IMR-90 (cell line): ENCODE measurements at regions not wholly inside any gene's neighbourhood (a gene's known extent, or its start where the extent isn't known, plus 50 kb on each side); places are given as distances from the start of the nearest gene placed in this dataset.

Source experiments
- ATAC-seq: fragments of 200-7000 bp; cut with Tn5 transposase; 2 replicates; pipeline ENCODE4 v1.9.1; 2020; ENCODE audit warnings: low read depth, mild to moderate bottlenecking, moderate library complexity
- BruUV-seq: library from RNA; stranded (reverse); fragments of 400-500 nt; replicated peaks from 2 replicates; lab custom pipeline; 2021; lab: Mats Ljungman, UMichigan
- CTCF ChIA-PET: fragments of 300-600 bp; formaldehyde crosslinking; extraction: SDS; loops from one replicate; lab custom pipeline; 2021; ENCODE audit warnings: antibody characterized with exemption; lab: Yijun Ruan, JAX
- POLR2A ChIA-PET: fragments of 300-600 bp; sonication (Branson Sonifier 250); formaldehyde crosslinking; loops from one replicate; lab custom pipeline; 2022; ENCODE audit warnings: antibody characterized with exemption; ENCODE audit not compliant: unreplicated experiment; lab: Charles Lee
- DNase-seq: peaks from one replicate; pipeline ENCODE4 v3.0.0; 2013
- H2AFZ ChIP-seq: replicated peaks from 2 replicates; pipeline ENCODE3; 2013; ENCODE audit warnings: low read length, mild to moderate bottlenecking; ENCODE audit not compliant: poor library complexity
- H2AK5ac ChIP-seq: 2 replicates; pipeline ENCODE4 v1.6.1; 2013; ENCODE audit warnings: low read depth, low read length, inconsistent platforms
- H2AK9ac ChIP-seq: replicated peaks from 2 replicates; pipeline ENCODE3; 2013; ENCODE audit warnings: mild to moderate bottlenecking, low read depth, low read length, moderate library complexity; ENCODE audit not compliant: poor library complexity
- H2BK120ac ChIP-seq: 2 replicates; pipeline ENCODE4 v1.6.1; 2013; ENCODE audit warnings: low read depth, low read length, inconsistent platforms
- H2BK15ac ChIP-seq: 3 replicates; pipeline ENCODE4 v1.6.1; 2013; ENCODE audit warnings: low read depth, low read length, inconsistent platforms
- H2BK20ac ChIP-seq: 2 replicates; pipeline ENCODE4 v1.6.1; 2013; ENCODE audit warnings: low read depth, mild to moderate bottlenecking, inconsistent platforms, low read length, moderate library complexity
- H2BK5ac ChIP-seq: 2 replicates; pipeline ENCODE4 v1.6.1; 2013; ENCODE audit warnings: mild to moderate bottlenecking, low read depth, low read length, inconsistent platforms; ENCODE audit not compliant: poor library complexity, severe bottlenecking
- H3K14ac ChIP-seq: replicated peaks from 2 replicates; pipeline ENCODE4 v1.6.1; 2013; ENCODE audit warnings: low read depth, low read length, inconsistent platforms
- H3K18ac ChIP-seq: 2 replicates; pipeline ENCODE4 v1.6.1; 2013; ENCODE audit warnings: low read depth, low read length, control low read depth
- H3K23ac ChIP-seq: 2 replicates; pipeline ENCODE4 v1.6.1; 2013; ENCODE audit warnings: low read depth, low read length, inconsistent platforms
- H3K27ac ChIP-seq: 2 replicates; pipeline ENCODE4 v1.5.1; 2013; ENCODE audit warnings: mild to moderate bottlenecking, control low read depth, low read length; ENCODE audit not compliant: insufficient read depth
- H3K27me3 ChIP-seq: 2 replicates; pipeline ENCODE4 v1.6.1; 2013; ENCODE audit warnings: low read length; ENCODE audit not compliant: control insufficient read depth, insufficient read depth
- H3K36me3 ChIP-seq: 2 replicates; pipeline ENCODE4 v1.6.1; 2013; ENCODE audit warnings: low read length, mixed read lengths; ENCODE audit not compliant: control insufficient read depth, insufficient read depth
- H3K4ac ChIP-seq: 2 replicates; pipeline ENCODE4 v1.6.1; 2013; ENCODE audit warnings: low read depth, low read length, inconsistent platforms
- H3K4me1 ChIP-seq: 2 replicates; pipeline ENCODE4 v1.6.1; 2013; ENCODE audit warnings: low read length, mixed read lengths; ENCODE audit not compliant: control insufficient read depth, insufficient read depth
- H3K4me2 ChIP-seq: 2 replicates; pipeline ENCODE4 v1.6.1; 2013; ENCODE audit warnings: low read depth, mild to moderate bottlenecking, control low read depth, low read length, moderate library complexity
- H3K4me3 ChIP-seq: 2 replicates; pipeline ENCODE4 v1.5.1; 2013; ENCODE audit warnings: low read depth, mild to moderate bottlenecking, control low read depth, low read length, moderate library complexity; ENCODE audit not compliant: insufficient read depth
- H3K56ac ChIP-seq: 2 replicates; pipeline ENCODE4 v1.6.1; 2013; ENCODE audit warnings: low read length, inconsistent platforms; ENCODE audit not compliant: insufficient read depth; ENCODE audit errors: extremely low read depth
- H3K79me1 ChIP-seq, 2 experiments: 2 replicates each; pipeline ENCODE4 v1.6.1; 2013; ENCODE audit warnings: low read length in 2 of 2, inconsistent platforms in 1 of 2, low read depth in 1 of 2
- H3K9ac ChIP-seq: 2 replicates; pipeline ENCODE4 v1.6.1; 2013; ENCODE audit warnings: low read depth, low read length, control low read depth
- H3K9me1 ChIP-seq: 2 replicates; pipeline ENCODE4 v1.6.1; 2013; ENCODE audit warnings: low read length, inconsistent platforms; ENCODE audit not compliant: insufficient read depth
- H3K9me3 ChIP-seq: 2 replicates; pipeline ENCODE4 v1.6.1; 2013; ENCODE audit warnings: low read length; ENCODE audit not compliant: control insufficient read depth, insufficient read depth
- H4K20me1 ChIP-seq: 2 replicates; pipeline ENCODE4 v1.6.1; 2013; ENCODE audit warnings: low read length, inconsistent platforms; ENCODE audit not compliant: insufficient read depth
- H4K5ac ChIP-seq: 2 replicates; pipeline ENCODE4 v1.6.1; 2013; ENCODE audit warnings: mild to moderate bottlenecking, low read depth, low read length, control low read depth
- H4K8ac ChIP-seq, 2 experiments: 2 replicates each; pipeline ENCODE4 v1.6.1; 2013; ENCODE audit warnings: low read depth in 2 of 2, low read length in 2 of 2, control low read depth in 1 of 2, inconsistent platforms in 1 of 2
- H4K91ac ChIP-seq: 2 replicates; pipeline ENCODE4 v1.6.1; 2013; ENCODE audit warnings: low read depth, low read length, inconsistent platforms; ENCODE audit not compliant: insufficient read depth
- CEBPB ChIP-seq: IDR thresholded peaks from 2 replicates; pipeline ENCODE4 v1.6.1; 2012; ENCODE audit warnings: low read depth, low read length, improper control_type of control experiment
- CHD1 ChIP-seq: IDR thresholded peaks from 2 replicates; pipeline ENCODE4 v1.6.1; 2012; ENCODE audit warnings: low read depth, low read length, improper control_type of control experiment
- ELK1 ChIP-seq: fragments of 150-350 bp; IDR thresholded peaks from 2 replicates; pipeline ENCODE4 v1.6.1; 2016; ENCODE audit warnings: low read depth, mild to moderate bottlenecking, low read length, moderate library complexity, borderline replicate concordance
- FOS ChIP-seq: fragments of 150-350 bp; IDR thresholded peaks from 2 replicates; pipeline ENCODE4 v1.6.1; 2016; ENCODE audit warnings: low read depth, low read length
- MXI1 ChIP-seq: IDR thresholded peaks from 2 replicates; pipeline ENCODE4 v1.6.1; 2012; ENCODE audit warnings: low read depth, mild to moderate bottlenecking, low read length, moderate library complexity, borderline replicate concordance
- USF2 ChIP-seq: fragments of 150-350 bp; IDR thresholded peaks from 2 replicates; pipeline ENCODE4 v1.6.1; 2017; ENCODE audit warnings: mild to moderate bottlenecking, antibody characterized with exemption, low read length, low read depth
- WGBS, 2 experiments: methylation state at CpG; one replicate each; pipeline versions ENCODE4 v1.1.5 to v1.1.7; 2013; ENCODE audit warnings: missing lambda C conversion rate in 2 of 2; ENCODE audit not compliant: insufficient read length in 1 of 2; ENCODE audit errors: extremely low coverage in 2 of 2; 5-methylcytosine and 5-hydroxymethylcytosine counted together
- dilution Hi-C: fragments of 300-500 bp; cut with HindIII; formaldehyde crosslinking; loops from one replicate; pipeline ENCODE4 v1.14.3; 2018; ENCODE audit warnings: low sequenced_read_pairs; ENCODE audit not compliant: unreplicated experiment
- in situ Hi-C: fragments of 300-500 bp; cut with MboI; formaldehyde crosslinking; loops from 3 replicates; pipeline ENCODE4 v1.14.3; 2019; ENCODE audit warnings: low sequenced_read_pairs, inconsistent platforms, mixed read lengths
- intact Hi-C: fragments of 100-400 bp; cut with micrococcal nuclease; formaldehyde crosslinking; loops from 2 replicates; pipeline ENCODE4 v1.10.0; 2022

GRCh38 chr1:195005338-195005737 is 1602.9 kb downstream of the KCNT2 start:
- Histone ChIP-seq H3K14ac (no peak overlapping the region), H4K91ac (no peak overlapping the region), H3K79me1 (no peaks in the 10 kb centered on the region), H2AK5ac (no peak overlapping the region), H3K27me3 (no peaks in the 10 kb centered on the region), H2BK5ac (no peak overlapping the region), H2BK120ac (no peak overlapping the region), H3K4me1 (no peaks in the 10 kb centered on the region), H3K56ac (no peak overlapping the region), H3K4me3 (no peak overlapping the region), H2AK9ac (no peak overlapping the region), H3K18ac (no peak overlapping the region), H3K23ac (no peak overlapping the region), H3K9me3 (no peaks in the 10 kb centered on the region), H3K4ac (no peak overlapping the region), H4K5ac (no peak overlapping the region), H2BK20ac (no peak overlapping the region), H4K20me1 (no peaks in the 10 kb centered on the region), H2AFZ (no peak overlapping the region), H3K36me3 (no peaks in the 10 kb centered on the region), H3K27ac (no peak overlapping the region), H4K8ac (no peak overlapping the region), H3K9me1 (no peaks in the 10 kb centered on the region), H2BK15ac (no peak overlapping the region), H3K9ac (no peak overlapping the region), H3K4me2 (no peak overlapping the region)
- no TSS peak for BruUV-seq
- CTCF ChIA-PET = no interaction called here
- WGBS, 2 experiments = 100% methylated on average over 1 of the region's 3 CpGs; no CpG with 5 or more reads in 1 of the 2 experiments
- in situ Hi-C loops = no loop called here
- intact Hi-C loops = no loop called here
- no peak for TF ChIP-seq ELK1
- TF ChIP-seq FOS = no peak
- TF ChIP-seq MXI1 = no peak
- TF ChIP-seq CEBPB = no peak
- no peak for TF ChIP-seq USF2
- TF ChIP-seq CHD1 = no peak
- DNase-seq (no peak), ATAC-seq (no peak)
- POLR2A ChIA-PET = no interaction called here
- dilution Hi-C loops = no loop called here
